ENCODE measurements at regions not wholly inside any gene's neighbourhood (a gene's known extent, or its start where the extent isn't known, plus 50 kb on each side); places are given as distances from the start of the nearest gene placed in this dataset.

GRCh38 chr7:114085592-114086501 is 167.0 kb upstream of the PPP1R3A start:
- WGBS, result under 1% methylated on average over 41 of the region's 77 CpGs
- H3K36me3 ChIP-seq, result no peaks in the 10 kb centered on the region
- peak overlapping the region; percentile 86 to 91 for H3K27ac ChIP-seq
- TF ChIP-seq POLR2A (IDR thresholded peaks at IDR 0.05) (no peak), POLR2AphosphoS5 (IDR thresholded peaks at IDR 0.05) (peak; percentile 84)
- TF ChIP-seq, protein P1, sequence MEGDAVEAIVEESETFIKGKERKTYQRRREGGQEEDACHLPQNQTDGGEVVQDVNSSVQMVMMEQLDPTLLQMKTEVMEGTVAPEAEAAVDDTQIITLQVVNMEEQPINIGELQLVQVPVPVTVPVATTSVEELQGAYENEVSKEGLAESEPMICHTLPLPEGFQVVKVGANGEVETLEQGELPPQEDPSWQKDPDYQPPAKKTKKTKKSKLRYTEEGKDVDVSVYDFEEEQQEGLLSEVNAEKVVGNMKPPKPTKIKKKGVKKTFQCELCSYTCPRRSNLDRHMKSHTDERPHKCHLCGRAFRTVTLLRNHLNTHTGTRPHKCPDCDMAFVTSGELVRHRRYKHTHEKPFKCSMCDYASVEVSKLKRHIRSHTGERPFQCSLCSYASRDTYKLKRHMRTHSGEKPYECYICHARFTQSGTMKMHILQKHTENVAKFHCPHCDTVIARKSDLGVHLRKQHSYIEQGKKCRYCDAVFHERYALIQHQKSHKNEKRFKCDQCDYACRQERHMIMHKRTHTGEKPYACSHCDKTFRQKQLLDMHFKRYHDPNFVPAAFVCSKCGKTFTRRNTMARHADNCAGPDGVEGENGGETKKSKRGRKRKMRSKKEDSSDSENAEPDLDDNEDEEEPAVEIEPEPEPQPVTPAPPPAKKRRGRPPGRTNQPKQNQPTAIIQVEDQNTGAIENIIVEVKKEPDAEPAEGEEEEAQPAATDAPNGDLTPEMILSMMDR (IDR thresholded peaks at IDR 0.05), result no peak
- intact Hi-C loops (cut with DNase I), result loop anchor here (2.0 to 10.0 kb wide), 4 partner anchors 331 to 1589 kb away; partner anchors contain the start of gene MDFIC
- H3K4me1 ChIP-seq (replicated peaks), result no peaks in the 10 kb centered on the region
- DNase-seq (ENCODE audit: low spot score), result peak; percentile 79
- H3K9me3 ChIP-seq, result no peaks in the 10 kb centered on the region
- H3K27me3 ChIP-seq (replicated peaks; ENCODE audit: insufficient read depth), result peaks cover 2% of the 10 kb centered on the region
- peak overlapping the region; percentile 50 to 63 for H3K4me3 ChIP-seq

- Histone ChIP-seq H3K36me3 (no peaks in the 10 kb centered on the region), H3K4me3 (peak overlapping the region; percentile 50 to 63), H3K4me1 (replicated peaks) (no peaks in the 10 kb centered on the region), H3K27me3 (replicated peaks; ENCODE audit: insufficient read depth) (peaks cover under 1% of the 10 kb centered on the region), H3K9me3 (no peaks in the 10 kb centered on the region), H3K27ac (peak overlapping the region; percentile 86 to 91)
- TF ChIP-seq POLR2A (IDR thresholded peaks at IDR 0.05), result no peak
- TF ChIP-seq, protein P1 (IDR thresholded peaks at IDR 0.05), result no peak
- TF ChIP-seq POLR2AphosphoS5 (IDR thresholded peaks at IDR 0.05), result no peak
- DNase-seq (ENCODE audit: low spot score), result no peak
- intact Hi-C loops (cut with DNase I), result loop anchor here (2.0 to 10.0 kb wide), 4 partner anchors 332 to 1590 kb away; partner anchors contain the start of gene MDFIC
- WGBS, result under 1% methylated on average over 18 of the region's 18 CpGs
These were observed 166.4 kb upstream of the PPP1R3A start for GRCh38 chr7:114085313-114085591.

DNA sequence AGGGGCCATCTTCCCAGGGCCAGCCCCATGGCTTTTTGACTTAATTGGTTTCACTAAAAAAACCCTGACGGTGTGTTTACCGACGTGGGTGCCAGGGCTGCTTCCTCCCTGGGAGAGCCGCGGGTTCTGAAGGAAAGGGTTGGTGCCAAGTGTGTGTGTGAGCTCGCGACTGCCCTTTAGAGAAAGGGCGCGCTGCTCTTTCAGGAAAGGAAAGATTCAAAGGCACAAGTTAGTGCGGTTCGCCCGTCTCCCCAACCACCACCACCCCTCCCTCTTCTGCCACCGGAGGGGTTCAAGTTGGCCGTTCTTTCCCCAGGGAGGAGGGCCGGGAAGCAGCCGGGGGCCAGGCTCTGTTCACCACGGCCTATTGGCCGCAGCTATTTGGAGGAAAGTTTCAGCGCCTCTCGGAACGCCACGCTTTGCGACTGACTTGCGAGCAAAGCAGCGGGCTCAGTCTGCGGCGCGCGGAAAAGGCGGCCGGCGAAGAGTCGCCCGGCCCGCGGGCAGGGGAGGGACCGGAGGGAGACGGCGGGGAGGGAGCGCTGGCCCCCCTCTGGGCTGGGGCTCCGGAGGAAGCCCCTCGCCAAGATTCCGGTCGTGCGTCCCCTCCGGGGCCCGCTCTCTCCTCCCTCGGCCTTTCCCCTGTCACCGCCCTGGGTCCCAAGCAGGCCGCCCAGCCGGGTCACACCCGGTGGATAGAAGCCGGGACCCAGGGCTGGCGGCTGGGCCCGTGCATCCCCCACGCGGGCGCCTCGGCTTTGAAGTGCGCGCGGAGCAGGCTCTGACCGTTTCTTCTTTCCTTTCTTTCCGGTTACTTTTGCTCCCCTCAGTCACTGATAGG is 165.9 kb upstream of the PPP1R3A start:
- intact Hi-C loops (cut with DNase I), result loop anchor here (2.0 to 10.0 kb wide), 5 partner anchors 332 to 1590 kb away; partner anchors contain the start of gene MDFIC
- Histone ChIP-seq H3K4me1 (replicated peaks) (no peaks in the 10 kb centered on the region), H3K27me3 (replicated peaks; ENCODE audit: insufficient read depth) (no peaks in the 10 kb centered on the region), H3K9me3 (no peaks in the 10 kb centered on the region), H3K27ac (peak overlapping the region; percentile 86 to 91), H3K36me3 (no peaks in the 10 kb centered on the region), H3K4me3 (peak overlapping the region; percentile 50 to 63)
- DNase-seq (ENCODE audit: low spot score), result peak; percentile 24
- TF ChIP-seq, protein P1 (IDR thresholded peaks at IDR 0.05), result no peak
- no peak for TF ChIP-seq POLR2A (IDR thresholded peaks at IDR 0.05)
- WGBS, result 2% methylated on average over 55 of the region's 64 CpGs

GRCh38 chr7:114084002-114084471 is 165.2 kb upstream of the PPP1R3A start:
- Histone ChIP-seq H3K4me1 (replicated peaks) (no peaks in the 10 kb centered on the region), H3K4me3 (peak overlapping the region; percentile 50 to 63), H3K27ac (peak overlapping the region; percentile 86 to 91), H3K9me3 (no peaks in the 10 kb centered on the region), H3K27me3 (replicated peaks; ENCODE audit: insufficient read depth) (no peaks in the 10 kb centered on the region), H3K36me3 (no peaks in the 10 kb centered on the region)
- WGBS, result 26% methylated on average over 11 of the region's 11 CpGs
- intact Hi-C loops (cut with DNase I), result loop anchor here (2.0 to 10.0 kb wide), 5 partner anchors 333 to 1591 kb away; partner anchors contain the start of gene MDFIC
- no peak for DNase-seq (ENCODE audit: low spot score)
- TF ChIP-seq POLR2AphosphoS5 (IDR thresholded peaks at IDR 0.05) (no peak), POLR2A (IDR thresholded peaks at IDR 0.05) (no peak)
- TF ChIP-seq, protein P1 (IDR thresholded peaks at IDR 0.05), result no peak
